ENCODE measurements at regions not wholly inside any gene's neighbourhood (a gene's known extent, or its start where the extent isn't known, plus 50 kb on each side); places are given as distances from the start of the nearest gene placed in this dataset.
"Not testable (repeated sequence)": the region's sequence is repeated elsewhere in the genome, so short reads cannot be mapped to it uniquely, and the experiment has no call there.

DNA sequence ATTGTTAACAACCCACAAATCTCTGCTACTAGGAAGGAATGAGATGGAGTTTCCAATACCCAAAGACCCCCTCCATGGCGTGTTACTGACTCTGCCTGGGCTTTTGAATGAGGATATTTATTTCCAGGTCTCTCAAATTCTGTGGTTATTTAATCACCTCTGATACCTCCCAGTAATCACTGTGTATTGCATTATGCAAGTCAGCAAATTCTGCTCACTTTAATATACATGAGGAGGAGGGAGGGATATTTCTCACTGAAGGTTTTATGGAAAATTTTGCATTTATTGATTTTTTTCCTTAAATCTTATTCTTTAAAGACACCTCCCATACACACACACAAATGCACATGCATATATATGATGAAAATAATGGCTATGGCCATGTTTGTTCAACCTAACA, 962.9 kb downstream of the VRK1 start:
- no peak for DNase-seq (ENCODE audit: low read depth in 4 of 4, low spot score in 1 of 4)

DNA sequence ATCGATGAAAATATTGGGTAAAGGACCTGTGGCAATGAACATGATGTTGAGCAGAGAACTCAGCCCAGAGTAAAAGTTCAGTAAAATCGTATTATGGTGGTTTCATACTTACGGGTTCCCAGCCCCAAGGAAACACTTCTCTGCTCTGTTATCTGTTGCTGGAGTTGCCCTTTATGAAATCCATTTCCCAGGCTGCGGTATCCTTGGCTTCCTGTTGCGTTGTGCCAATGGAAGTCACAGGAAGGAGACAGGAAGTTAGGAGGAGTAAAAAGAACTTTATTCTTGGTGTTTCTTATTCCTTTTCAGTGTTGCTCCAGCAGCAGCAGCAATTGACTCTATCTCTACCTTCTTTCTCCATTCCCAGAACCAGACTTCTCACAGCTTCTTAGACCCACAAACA, 965.2 kb downstream of the VRK1 start:
- DNase-seq (ENCODE audit: low read depth in 4 of 4, low spot score in 1 of 4) = no peak

DNA sequence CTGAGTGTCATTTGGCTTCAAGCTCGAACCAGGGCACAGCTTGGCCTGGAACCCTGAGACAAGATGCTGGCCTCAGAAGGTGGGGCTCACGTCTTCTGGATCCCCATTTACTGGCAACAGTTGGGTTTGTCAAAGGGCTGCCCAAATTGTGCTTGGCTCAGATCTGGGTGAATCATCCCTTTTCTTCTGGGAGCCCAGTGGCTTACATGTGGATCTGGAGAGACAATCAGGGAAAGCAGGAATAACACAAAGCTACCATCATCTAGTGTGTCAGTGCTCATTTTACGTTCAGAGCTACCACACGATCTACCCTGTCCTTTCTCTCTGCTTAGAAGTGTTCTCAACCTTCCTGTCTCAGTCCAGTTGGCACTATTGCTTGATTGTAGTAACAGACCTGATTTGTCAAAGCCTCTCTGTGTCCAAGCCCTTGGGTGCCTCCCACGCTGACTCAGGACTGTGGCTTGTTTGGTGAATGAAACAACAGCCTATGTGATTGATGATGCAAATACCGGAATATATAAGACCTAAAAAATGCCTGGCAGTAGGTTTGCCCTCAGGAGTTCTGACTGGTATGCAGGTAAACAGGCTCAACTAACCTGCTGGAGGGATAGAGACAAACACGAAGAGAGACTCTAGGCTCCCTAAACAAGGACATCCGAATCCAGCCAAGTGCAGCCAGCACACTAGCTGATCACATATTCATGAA, 974.3 kb downstream of the VRK1 start:
- no peak for DNase-seq (ENCODE audit: low read depth in 4 of 4, low spot score in 1 of 4)

DNA sequence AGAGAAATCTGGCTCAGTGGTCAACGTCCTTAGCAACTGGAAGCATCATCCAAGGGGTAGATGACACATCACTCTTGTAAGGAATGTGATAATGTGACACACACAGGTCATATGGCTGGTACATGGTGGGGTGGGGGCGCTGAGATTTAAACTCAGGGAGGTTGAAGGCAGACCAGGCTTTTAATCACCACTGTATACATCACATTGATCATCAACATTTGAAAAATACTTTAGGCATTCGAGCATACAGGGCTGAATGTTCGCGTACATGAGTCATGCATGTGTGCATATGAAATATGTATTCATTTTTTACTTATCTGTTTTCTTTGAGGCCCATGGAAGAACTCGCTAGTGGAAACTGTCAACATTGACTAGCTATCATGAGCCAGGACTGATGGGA, 976.4 kb downstream of the VRK1 start:
- no peak for DNase-seq (ENCODE audit: low read depth in 4 of 4, low spot score in 1 of 4)

DNA sequence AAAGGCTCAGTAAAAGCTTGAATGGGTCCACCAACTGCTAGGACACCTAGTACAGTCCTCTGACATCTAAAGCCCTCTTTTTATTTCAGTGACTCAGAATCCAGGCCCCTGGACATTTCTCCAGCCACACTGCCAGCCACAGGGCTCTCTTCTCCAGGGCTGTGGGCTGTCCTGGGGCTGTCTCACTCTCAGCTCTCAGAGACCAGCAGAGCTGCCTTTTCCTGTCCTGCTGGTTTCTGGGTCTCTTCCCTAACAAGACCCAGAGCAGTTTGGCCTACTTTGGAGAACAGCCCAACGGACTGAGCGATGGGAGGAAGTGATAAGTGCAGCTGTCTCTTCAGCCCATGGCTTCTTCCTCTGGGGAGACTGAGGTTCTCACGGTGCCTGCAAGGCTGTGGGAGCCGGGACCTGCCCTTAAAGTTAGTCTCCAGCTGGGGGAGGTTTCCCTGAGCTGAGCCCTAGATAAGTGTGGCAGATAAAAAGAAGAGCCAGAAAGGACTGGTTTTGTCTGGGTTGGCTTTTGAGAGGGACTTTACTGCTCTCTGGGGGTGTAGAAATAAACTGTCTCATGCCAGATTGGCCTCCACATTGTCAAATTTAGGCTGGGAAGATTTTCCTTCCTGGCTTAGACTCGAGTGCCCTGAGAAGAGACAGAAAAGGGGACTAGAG, 979.8 kb downstream of the VRK1 start:
- no peak for DNase-seq (ENCODE audit: low read depth in 4 of 4, low spot score in 1 of 4)

DNA sequence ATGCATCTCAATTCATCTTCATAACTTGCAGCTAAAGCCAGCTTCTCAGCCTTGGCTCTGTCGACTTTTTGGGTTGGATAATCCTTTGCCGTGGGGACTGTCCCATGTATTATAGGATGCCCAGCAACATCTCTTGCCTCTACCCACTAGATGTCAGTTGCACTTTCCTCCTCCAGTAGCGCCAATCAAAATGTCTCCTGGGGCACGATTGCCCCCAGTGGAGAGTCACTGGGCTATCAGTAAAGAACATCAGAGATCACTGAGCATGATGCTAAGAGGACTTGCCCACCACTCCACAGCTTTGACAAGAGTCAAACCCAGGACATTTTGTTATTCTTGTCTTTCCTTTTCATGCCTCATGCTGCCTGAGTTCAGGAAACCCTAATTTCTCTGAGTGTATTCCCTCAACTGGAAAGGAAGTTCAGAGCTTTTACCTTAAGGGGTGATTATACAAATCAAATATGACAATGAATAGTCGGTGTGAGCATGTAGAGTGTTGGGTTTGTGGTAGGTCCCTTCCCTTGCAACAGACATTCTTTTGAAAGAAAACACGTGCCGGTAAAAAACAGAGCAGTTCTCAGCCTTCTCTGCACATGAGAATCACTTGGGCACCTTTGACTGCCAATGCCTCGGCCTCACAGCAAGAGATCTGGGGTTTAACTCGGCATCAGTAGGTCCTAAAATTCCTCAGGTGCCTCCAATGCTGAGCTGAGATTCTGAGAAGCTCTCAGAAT, 980.6 kb downstream of the VRK1 start:
- DNase-seq (ENCODE audit: low read depth in 4 of 4, low spot score in 1 of 4) = no peak

DNA sequence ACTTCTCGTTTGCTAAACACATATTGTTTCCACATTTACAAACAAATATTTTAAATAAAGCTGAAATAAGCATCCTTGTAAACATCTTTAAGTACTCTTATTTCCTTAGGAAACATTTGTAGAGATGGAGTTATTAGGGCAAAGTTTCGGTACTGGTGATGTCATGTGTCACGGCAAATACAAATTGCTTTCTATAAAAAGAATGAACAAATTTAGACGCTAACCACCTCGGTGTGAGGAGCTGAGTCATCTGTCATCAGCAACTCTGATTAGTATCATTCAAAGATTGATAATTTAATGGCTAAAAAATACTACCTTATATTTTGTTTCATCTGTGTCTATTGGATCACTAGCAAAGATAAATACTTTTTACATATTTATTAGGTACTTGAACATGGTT, 982.0 kb downstream of the VRK1 start:
- no peak for DNase-seq (ENCODE audit: low read depth in 4 of 4, low spot score in 1 of 4)

DNA sequence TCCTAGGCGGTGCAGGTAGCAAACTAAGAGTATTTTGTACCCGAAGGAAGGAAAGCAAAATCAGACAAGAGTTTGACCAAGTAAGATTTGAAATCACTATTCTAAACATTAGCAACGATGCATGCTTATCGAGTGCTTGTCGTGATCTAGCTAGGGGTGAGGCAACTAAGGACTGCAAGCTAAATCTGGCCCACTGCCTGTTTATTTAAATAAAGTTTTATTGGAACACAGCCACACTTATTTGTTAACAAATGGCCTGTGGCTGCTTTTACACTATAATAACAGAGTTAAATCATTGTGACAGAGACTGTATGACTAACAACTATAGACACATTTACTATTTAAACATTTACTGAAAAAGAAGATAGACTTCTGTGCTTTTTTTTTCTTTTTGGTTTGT, 983.6 kb downstream of the VRK1 start:
- DNase-seq (ENCODE audit: low read depth in 4 of 4, low spot score in 1 of 4) = no peak

DNA sequence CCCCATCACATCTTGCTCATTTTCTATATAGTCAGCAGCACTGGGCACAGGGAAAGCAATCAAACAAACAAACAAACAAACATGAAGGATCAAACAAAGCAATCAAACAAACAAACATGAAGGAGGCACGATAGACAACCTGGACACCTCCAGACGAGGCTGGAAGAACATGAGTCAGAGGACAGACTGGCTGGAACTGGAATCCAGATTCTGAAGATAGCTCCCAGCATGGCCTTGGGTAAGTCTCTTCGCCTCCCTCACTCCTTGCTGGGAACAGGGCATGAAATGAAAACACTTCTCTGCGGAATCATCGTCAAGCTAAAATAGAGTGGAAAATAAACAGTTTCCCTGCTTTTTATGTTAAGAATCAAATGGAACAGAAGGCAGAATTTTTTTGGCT, 984.8 kb downstream of the VRK1 start:
- DNase-seq (ENCODE audit: low read depth in 4 of 4, low spot score in 1 of 4) = no peak

DNA sequence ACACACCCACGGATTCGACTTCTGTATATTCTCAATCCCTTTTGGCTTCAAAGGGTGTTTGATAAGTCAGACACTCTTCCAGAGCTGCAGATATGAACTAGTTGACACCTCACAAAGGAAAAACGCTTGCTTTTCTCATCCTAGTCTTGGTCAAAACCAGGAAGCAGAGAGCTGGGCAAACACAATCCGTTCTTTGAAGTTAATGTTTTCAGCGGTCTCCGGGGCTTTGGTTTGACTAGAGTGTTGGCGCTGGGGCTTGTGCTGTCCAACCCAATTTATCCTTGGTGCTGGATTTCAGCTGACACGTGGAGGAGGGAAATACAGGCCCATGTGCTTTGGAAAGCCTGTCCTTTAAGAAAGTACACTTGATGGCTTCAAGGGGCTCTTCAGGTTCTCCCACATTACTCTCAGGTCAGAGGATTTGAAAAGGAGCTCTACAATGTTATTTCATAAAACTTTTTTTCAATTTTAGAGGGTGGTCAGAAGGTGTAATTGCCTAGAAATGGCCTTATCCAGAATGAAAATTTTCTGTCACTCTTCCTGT, 985.8 kb downstream of the VRK1 start:
- DNase-seq (ENCODE audit: low read depth in 4 of 4, low spot score in 1 of 4) = no peak

DNA sequence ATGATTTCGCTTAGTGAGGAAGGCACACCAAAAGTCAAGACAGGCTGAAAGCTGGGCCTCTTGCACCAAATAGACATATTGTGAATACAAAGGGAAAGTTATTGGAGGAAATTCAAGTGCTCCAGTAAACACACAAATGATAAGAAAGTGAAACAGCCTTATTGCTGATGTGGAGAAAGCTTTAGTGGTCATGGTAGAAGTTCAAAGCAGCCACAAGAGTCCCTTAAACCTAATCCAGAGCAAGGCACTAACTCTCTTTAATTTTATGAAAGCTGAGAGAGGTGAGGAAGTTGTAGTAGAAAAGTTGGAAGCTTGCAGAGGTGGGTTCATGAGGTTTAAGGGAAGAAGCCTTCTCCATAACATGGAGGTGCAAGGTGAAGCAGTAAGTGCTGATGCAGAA, 988.3 kb downstream of the VRK1 start:
- no peak for DNase-seq (ENCODE audit: low read depth in 4 of 4, low spot score in 1 of 4)

DNA sequence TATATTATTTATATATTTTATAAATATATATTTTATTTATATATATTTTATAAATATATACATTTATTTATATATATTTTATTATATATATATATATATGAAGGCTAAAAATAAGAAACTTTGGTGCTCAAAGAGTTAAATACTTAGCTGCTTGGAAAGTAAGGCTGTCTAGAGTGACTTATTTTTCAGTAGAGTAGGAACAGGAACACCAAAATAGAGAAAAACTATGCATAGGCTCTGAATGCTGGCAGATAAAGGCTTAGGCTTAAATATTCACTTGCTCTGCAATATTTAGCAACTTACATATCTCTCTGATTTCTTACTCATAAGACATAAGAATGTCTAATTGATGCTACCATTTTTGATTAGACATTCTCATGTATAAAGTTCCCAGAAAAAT, 991.2 kb downstream of the VRK1 start:
- DNase-seq (ENCODE audit: low read depth in 4 of 4, low spot score in 1 of 4) = no peak

DNA sequence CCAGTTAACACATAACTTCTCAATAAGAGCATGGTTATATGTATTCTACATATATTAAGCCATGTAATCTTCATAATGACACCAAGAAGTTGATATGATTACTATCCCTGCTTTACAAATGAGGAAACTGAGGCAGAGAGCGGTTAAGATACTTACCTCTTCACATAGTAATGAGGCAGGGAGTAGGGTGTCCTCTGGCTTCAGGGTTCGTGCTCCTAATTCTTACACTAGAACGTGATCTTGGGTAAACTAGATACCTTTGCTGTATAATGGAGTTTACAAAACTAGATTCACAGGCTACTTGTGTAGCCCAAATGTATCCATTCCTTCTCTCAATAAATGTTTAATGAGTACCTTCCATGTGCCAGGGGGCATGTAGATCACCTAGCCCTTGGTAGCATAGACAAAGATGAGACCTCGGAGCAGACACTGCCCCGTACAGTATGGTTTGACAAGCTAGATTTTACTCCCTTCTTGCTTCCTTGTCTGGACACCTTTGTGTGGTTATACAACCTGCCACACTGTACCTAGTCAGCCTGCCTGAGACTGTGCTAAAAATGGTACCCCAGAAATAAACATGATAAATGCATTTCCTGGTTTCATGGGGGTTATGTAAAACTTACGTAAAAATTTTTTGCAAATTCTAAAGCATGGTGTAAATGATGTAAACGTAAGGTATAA, 991.8 kb downstream of the VRK1 start:
- DNase-seq (ENCODE audit: low read depth in 4 of 4, low spot score in 1 of 4) = no peak

DNA sequence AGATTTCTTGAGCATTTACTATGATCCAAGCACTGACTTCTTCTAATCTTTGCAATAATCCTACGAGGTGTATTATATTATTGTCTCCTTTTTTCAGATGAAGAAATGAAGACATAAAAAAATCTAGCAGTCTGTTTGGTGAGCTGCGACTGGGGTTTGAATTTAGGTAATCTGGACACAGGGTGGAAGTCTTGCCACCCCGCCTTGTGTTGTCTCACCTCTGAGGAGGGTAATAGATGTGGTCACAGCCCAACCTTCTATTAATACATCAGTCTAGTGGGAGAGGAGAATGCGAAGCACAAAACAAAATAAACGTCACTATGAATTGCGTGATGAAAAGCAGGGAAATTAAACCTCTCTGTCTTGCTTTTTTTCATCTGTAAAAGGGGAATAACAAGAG, 993.9 kb downstream of the VRK1 start:
- no peak for DNase-seq (ENCODE audit: low read depth in 4 of 4, low spot score in 1 of 4)

DNA sequence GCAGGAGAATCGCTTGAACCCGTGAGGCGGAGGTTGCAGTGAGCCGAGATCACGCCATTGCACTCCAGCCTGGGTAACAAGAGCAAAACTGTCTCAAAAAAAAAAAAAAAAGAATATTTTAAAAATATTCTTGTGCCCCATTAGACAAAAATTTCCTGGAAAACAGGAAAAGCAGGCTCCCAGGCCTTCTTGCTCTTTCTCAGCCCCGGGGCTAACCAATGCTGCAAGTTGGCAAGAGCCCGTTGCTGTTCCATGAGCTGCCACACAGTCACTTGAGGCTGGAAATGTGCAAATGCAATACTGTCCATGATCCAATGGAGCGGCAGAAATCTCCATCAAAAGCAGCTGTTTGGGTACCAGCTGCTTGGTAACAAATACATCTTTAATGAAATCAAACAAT, 994.7 kb downstream of the VRK1 start:
- DNase-seq (ENCODE audit: low read depth in 4 of 4, low spot score in 1 of 4) = no peak

DNA sequence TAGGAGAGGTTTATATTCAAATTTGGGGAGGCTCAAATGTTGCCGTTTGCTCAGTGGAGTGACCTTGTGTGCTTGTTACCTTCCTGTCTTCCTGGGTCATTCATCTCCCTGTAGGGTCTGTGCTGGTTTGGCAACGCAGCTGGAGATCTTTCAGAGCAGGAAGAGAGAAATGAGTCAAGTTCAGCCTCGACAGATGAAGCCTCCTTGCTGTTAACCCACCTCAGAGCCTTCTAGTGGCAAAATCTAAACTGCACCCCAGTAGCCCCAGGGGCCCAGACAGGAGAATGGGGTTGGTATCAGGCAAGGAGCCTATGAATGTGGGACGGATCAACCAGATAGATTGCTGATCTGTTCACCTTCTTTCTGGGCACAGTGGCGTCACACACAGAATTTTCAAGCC, 999.3 kb downstream of the VRK1 start:
- DNase-seq (ENCODE audit: low read depth in 4 of 4, low spot score in 1 of 4) = no peak

DNA sequence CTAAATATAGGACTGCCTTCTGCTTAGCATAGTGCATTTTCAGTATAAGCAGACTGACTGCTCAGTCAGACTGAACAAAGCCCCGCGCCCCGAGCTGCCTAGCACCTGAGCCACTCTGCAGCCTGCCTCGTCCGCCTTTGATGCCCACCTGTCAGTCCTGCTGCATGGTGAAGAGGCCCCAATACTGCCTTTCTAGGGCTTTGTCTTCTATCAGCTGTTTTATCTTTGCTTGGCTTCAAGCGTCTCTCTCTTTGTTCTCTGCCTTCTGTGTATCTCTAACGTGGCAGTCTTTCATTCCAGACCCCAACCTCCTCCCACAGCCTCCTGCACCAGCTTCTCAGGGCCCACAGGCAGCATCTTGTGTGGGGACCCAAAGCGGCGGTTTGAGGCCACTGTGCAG, 1001.0 kb downstream of the VRK1 start:
- DNase-seq (ENCODE audit: low read depth in 4 of 4, low spot score in 1 of 4) = no peak

DNA sequence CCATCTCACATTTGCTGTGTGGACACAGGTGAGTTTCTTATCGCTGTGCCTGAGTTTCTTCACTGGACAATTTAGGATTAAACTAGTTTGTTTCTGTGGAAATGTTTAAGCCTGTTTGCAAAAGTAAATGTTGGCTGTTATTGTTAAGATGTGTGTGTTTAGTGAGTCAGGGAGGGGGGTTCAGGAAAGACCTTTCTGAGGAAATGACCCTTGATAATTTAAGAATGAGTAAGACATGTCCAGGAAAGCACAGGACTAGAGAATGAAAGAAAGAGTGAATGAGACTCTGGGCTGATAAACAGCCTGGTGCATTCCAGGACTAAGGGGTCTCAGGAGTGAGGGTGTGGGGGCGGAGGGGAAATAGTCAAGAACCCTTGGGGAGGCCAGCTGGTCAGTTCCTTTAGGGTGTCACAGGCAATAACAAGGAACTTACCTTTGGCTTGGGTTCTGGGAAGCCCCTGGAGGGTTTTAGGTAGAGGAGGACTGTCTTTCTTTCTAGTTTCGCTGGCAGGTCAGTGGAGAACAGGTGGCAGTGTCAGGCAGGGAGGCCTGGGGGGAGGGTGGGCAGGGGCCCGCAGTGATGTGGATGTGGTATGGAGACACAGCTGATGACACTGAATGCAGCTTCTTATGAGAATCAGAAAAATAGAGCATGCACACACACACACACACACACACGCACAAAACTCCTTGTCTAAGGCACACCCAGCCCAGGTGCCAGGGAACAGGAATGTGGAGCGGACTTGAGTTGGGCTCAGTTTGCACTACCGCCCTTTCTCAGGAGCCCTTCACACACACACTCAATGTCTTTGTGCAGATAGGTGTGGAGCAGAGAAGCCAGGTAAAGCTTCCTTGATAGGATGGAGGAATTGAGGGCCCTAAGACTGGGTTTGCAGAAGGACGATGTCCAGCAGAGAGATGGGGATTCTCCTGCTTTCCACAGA, 1005.5 kb downstream of the VRK1 start:
- no peak for DNase-seq (ENCODE audit: low read depth in 4 of 4, low spot score in 1 of 4)

DNA sequence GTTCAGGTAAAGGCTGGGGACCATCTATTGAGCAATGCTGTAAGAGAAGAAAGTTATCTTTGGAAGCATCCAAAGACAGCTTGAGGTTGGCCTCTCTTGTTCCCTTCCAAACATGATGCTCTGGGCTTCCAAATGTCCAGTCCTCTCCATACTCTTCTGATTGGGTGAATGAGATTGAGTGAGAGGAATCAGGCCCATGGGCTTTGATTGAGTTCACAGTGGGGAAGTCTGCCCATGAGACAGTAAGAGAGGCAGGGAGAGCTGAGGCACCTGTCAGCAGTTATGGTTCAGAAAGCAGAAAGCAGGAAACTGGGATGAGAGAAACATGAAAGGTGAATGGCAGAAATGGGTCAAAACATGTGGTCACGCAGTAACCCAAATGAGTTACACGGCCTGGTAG, 1006.9 kb downstream of the VRK1 start:
- no peak for DNase-seq (ENCODE audit: low read depth in 4 of 4, low spot score in 1 of 4)

DNA sequence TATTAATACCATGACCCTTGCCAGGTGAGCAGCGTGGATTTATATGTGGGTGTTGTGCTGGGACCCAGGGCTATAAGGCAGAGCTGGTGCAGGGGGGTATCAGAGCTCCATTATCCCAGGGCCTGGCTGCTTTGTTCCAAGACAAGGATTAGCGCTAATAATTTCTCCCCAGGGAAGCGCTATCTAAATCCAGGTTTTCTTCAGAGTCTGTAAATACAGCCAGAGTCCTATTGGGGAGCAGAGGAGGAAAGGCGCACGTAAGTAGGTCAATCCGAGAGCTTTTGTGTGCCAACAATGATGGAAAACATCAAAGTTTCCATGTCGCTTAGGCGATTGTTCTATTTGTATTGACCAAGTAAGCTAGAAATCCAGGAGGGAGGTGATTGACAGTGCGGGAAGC, 1009.7 kb downstream of the VRK1 start:
- no peak for DNase-seq (ENCODE audit: low read depth in 4 of 4, low spot score in 1 of 4)

DNA sequence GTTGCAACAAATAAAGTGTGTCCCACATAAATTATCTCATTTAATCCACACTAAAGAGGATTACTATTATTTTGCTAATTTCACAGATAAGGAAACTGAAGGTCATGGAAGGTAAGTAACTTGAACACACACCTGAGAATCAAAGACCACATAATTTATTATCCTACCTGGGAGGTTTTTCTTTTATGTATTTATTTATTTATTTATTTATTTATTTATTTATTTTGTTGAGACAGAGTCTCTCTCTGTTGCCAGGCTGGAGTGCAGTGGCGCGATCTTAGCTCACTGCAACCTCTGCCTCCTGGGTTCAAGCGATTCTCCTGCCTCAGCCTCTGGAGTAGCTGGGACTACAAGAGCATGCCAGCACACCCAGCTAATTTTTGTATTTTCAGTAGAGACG, 1011.4 kb downstream of the VRK1 start:
- DNase-seq (ENCODE audit: low read depth in 4 of 4, low spot score in 1 of 4) = not testable (repeated sequence)
